GM12878 (cell line): ENCODE measurements at regions not wholly inside any gene's neighbourhood (a gene's known extent, or its start where the extent isn't known, plus 50 kb on each side); places are given as distances from the start of the nearest gene placed in this dataset.

Source experiments
- ATAC-seq: fragments of 200-7000 bp; cut with Tn5 transposase; 3 replicates; pipeline ENCODE4 v1.9.1; 2020; ENCODE audit warnings: mild to moderate bottlenecking, moderate library complexity
- BruUV-seq: library from RNA; stranded (reverse); fragments of 400-500 nt; replicated peaks from 2 replicates; lab custom pipeline; 2021; lab: Mats Ljungman, UMichigan
- CTCF ChIA-PET: fragments of 300-600 bp; sonication (Branson Sonifier 250); formaldehyde crosslinking; extraction: SDS; loops from one replicate; lab custom pipeline; 2021; ENCODE audit warnings: inconsistent platforms; lab: Yijun Ruan, JAX
- POLR2A ChIA-PET: fragments of 350-600 bp; formaldehyde crosslinking; extraction: SDS; loops from one replicate; lab custom pipeline; 2021; ENCODE audit warnings: inconsistent platforms; lab: Charles Lee
- RAD21 ChIA-PET: fragments of 300-600 bp; sonication (Branson Sonifier 250); formaldehyde crosslinking; loops from one replicate; lab custom pipeline; 2023; ENCODE audit warnings: antibody characterized with exemption; ENCODE audit not compliant: unreplicated experiment; lab: Charles Lee
- SMC1A ChIA-PET: fragments of 300-600 bp; sonication (Branson Sonifier 250); formaldehyde crosslinking; loops from one replicate; lab custom pipeline; 2023; ENCODE audit not compliant: unreplicated experiment, uncharacterized antibody; lab: Charles Lee
- DNase-seq: peaks from one replicate; pipeline ENCODE4 v3.0.0-alpha.2; 2011; ENCODE audit warnings: low read depth, low spot score
- FAIRE-seq: peaks from 3 replicates; lab custom pipeline; 2011; peaks lifted over from hg19 to GRCh38; lab: Jason Lieb, UNC
- H2AFZ ChIP-seq: 2 replicates; pipeline ENCODE4 v1.6.0; 2011; ENCODE audit warnings: low read depth, low read length, control low read depth; ENCODE audit not compliant: control insufficient read depth
- H3K27ac ChIP-seq: 2 replicates; pipeline ENCODE4 v1.5.1; 2011; ENCODE audit warnings: control low read depth; ENCODE audit not compliant: control insufficient read depth, insufficient read depth
- H3K27me3 ChIP-seq, 2 experiments: replicated peaks in 1 of 2; 2 replicates each; pipeline versions ENCODE4 v1.6.0 to v1.6.1; 2011; ENCODE audit warnings: low read length in 1 of 2; ENCODE audit not compliant: control insufficient read depth in 2 of 2, insufficient read depth in 2 of 2
- H3K36me3 ChIP-seq, 2 experiments: 2 replicates each; pipeline ENCODE4 v1.5.1; 2011; ENCODE audit warnings: low read length in 1 of 2; ENCODE audit not compliant: control insufficient read depth in 2 of 2, insufficient read depth in 2 of 2
- H3K4me1 ChIP-seq: 2 replicates; pipeline ENCODE4 v1.6.1; 2011; ENCODE audit warnings: mild to moderate bottlenecking, low read length, moderate library complexity, mixed read lengths; ENCODE audit not compliant: control insufficient read depth, insufficient read depth
- H3K4me2 ChIP-seq: 2 replicates; pipeline ENCODE4 v1.6.0; 2011; ENCODE audit warnings: control low read depth; ENCODE audit not compliant: control insufficient read depth, insufficient read depth
- H3K4me3 ChIP-seq: fragments of 200-600 bp; sonication (generic); 2 replicates; pipeline ENCODE4 v1.5.1; 2016
- H3K79me2 ChIP-seq: 2 replicates; pipeline ENCODE4 v1.6.0; 2011; ENCODE audit warnings: low read length; ENCODE audit not compliant: control insufficient read depth, insufficient read depth
- H3K9ac ChIP-seq: 2 replicates; pipeline ENCODE4 v1.8.0; 2011; ENCODE audit warnings: low read length, control low read depth, mixed read lengths; ENCODE audit not compliant: control insufficient read depth, insufficient read depth
- H3K9me3 ChIP-seq: replicated peaks from 3 replicates; pipeline ENCODE4 v1.5.1; 2011; ENCODE audit warnings: mild to moderate bottlenecking, low read length; ENCODE audit not compliant: control insufficient read depth, insufficient read depth
- H4K20me1 ChIP-seq: 2 replicates; pipeline ENCODE4 v1.6.0; 2011; ENCODE audit not compliant: control insufficient read depth, insufficient read depth
- CBX5 ChIP-seq: sonication (generic); IDR thresholded peaks from 2 replicates; pipeline ENCODE4 v1.6.1; 2016; ENCODE audit warnings: low read depth, moderate library complexity, mild to moderate bottlenecking, inconsistent platforms
- IRF5 ChIP-seq: fragments of 450-650 bp; IDR thresholded peaks from 2 replicates; pipeline ENCODE4 v1.6.1; 2017; ENCODE audit warnings: borderline replicate concordance
- KLF5 ChIP-seq: fragments of 450-650 bp; IDR thresholded peaks from 2 replicates; pipeline ENCODE4 v1.6.1; 2014; ENCODE audit warnings: mild to moderate bottlenecking; ENCODE audit not compliant: partially characterized antibody
- MYB ChIP-seq: fragments of 150-350 bp; IDR thresholded peaks from 2 replicates; pipeline ENCODE4 v1.6.1; 2014; ENCODE audit warnings: mild to moderate bottlenecking, low read depth, low read length, borderline replicate concordance
- RELB ChIP-seq: fragments of 450-650 bp; IDR thresholded peaks from 2 replicates; pipeline ENCODE4 v1.6.1; 2017; ENCODE audit warnings: low read depth, mild to moderate bottlenecking, moderate library complexity
- SIX5 ChIP-seq: IDR thresholded peaks from 2 replicates; pipeline ENCODE4 v1.6.1; 2011; ENCODE audit warnings: mild to moderate bottlenecking, low read depth, low read length, moderate library complexity; ENCODE audit not compliant: severe bottlenecking
- WGBS: methylation state at CpG from one replicate; pipeline ENCODE4 v1.1.6; 2016; ENCODE audit warnings: low lambda C conversion rate; ENCODE audit not compliant: insufficient replicate concordance, insufficient coverage; ENCODE audit errors: missing lambda C conversion rate; 5-methylcytosine and 5-hydroxymethylcytosine counted together
- in situ Hi-C: fragments of 300-500 bp; cut with MboI; formaldehyde crosslinking; loops from 9 replicates; pipeline ENCODE4 v1.14.3; 2018; ENCODE audit warnings: mixed read lengths
- intact Hi-C: fragments of 100-400 bp; cut with micrococcal nuclease; formaldehyde crosslinking; loops from one replicate; pipeline ENCODE4 v1.14.2; 2022; ENCODE audit not compliant: unreplicated experiment

GRCh38 chr2:220496513-220496912, 869.1 kb downstream of the SLC4A3 start:
- no peak overlapping the region for H3K27ac ChIP-seq
- H4K20me1 ChIP-seq: no peaks in the 10 kb centered on the region
- DNase-seq (no peak), ATAC-seq (no peak), FAIRE-seq (no peak)
- no peaks in the 10 kb centered on the region for H3K79me2 ChIP-seq
- H3K9me3 ChIP-seq: no peaks in the 10 kb centered on the region
- H3K27me3 ChIP-seq: no peaks in the 10 kb centered on the region
- TF ChIP-seq KLF5 (no peak), SIX5 (no peak), IRF5 (no peak), RELB (no peak), CBX5 (no peak), MYB (no peak)
- ChIA-PET RAD21 (no interaction called here), POLR2A (no interaction called here), SMC1A (no interaction called here), CTCF (no interaction called here)
- intact Hi-C loops (no loop called here), in situ Hi-C loops (no loop called here)
- H2AFZ ChIP-seq: no peak overlapping the region
- H3K9ac ChIP-seq: no peak overlapping the region
- H3K4me1 ChIP-seq: no peaks in the 10 kb centered on the region
- no peak overlapping the region for H3K4me3 ChIP-seq
- H3K36me3 ChIP-seq: no peaks in the 10 kb centered on the region
- no TSS peak for BruUV-seq
- 1% methylated on average over 3 of the region's 3 CpGs for WGBS
- H3K4me2 ChIP-seq: no peak overlapping the region
